IMR-90 (cell line): ENCODE measurements at regions not wholly inside any gene's neighbourhood (a gene's known extent, or its start where the extent isn't known, plus 50 kb on each side); places are given as distances from the start of the nearest gene placed in this dataset.

Source experiments
- ATAC-seq: fragments of 200-7000 bp; cut with Tn5 transposase; 2 replicates; pipeline ENCODE4 v1.9.1; 2020; ENCODE audit warnings: low read depth, mild to moderate bottlenecking, moderate library complexity
- BruUV-seq: library from RNA; stranded (reverse); fragments of 400-500 nt; replicated peaks from 2 replicates; lab custom pipeline; 2021; lab: Mats Ljungman, UMichigan
- CTCF ChIA-PET: fragments of 300-600 bp; formaldehyde crosslinking; extraction: SDS; loops from one replicate; lab custom pipeline; 2021; ENCODE audit warnings: antibody characterized with exemption; lab: Yijun Ruan, JAX
- POLR2A ChIA-PET: fragments of 300-600 bp; sonication (Branson Sonifier 250); formaldehyde crosslinking; loops from one replicate; lab custom pipeline; 2022; ENCODE audit warnings: antibody characterized with exemption; ENCODE audit not compliant: unreplicated experiment; lab: Charles Lee
- DNase-seq: peaks from one replicate; pipeline ENCODE4 v3.0.0; 2013
- H2AFZ ChIP-seq: replicated peaks from 2 replicates; pipeline ENCODE3; 2013; ENCODE audit warnings: low read length, mild to moderate bottlenecking; ENCODE audit not compliant: poor library complexity
- H2AK5ac ChIP-seq: 2 replicates; pipeline ENCODE4 v1.6.1; 2013; ENCODE audit warnings: low read depth, low read length, inconsistent platforms
- H2AK9ac ChIP-seq: replicated peaks from 2 replicates; pipeline ENCODE3; 2013; ENCODE audit warnings: mild to moderate bottlenecking, low read depth, low read length, moderate library complexity; ENCODE audit not compliant: poor library complexity
- H2BK120ac ChIP-seq: 2 replicates; pipeline ENCODE4 v1.6.1; 2013; ENCODE audit warnings: low read depth, low read length, inconsistent platforms
- H2BK15ac ChIP-seq: 3 replicates; pipeline ENCODE4 v1.6.1; 2013; ENCODE audit warnings: low read depth, low read length, inconsistent platforms
- H2BK20ac ChIP-seq: 2 replicates; pipeline ENCODE4 v1.6.1; 2013; ENCODE audit warnings: low read depth, mild to moderate bottlenecking, inconsistent platforms, low read length, moderate library complexity
- H2BK5ac ChIP-seq: 2 replicates; pipeline ENCODE4 v1.6.1; 2013; ENCODE audit warnings: mild to moderate bottlenecking, low read depth, low read length, inconsistent platforms; ENCODE audit not compliant: poor library complexity, severe bottlenecking
- H3K14ac ChIP-seq: replicated peaks from 2 replicates; pipeline ENCODE4 v1.6.1; 2013; ENCODE audit warnings: low read depth, low read length, inconsistent platforms
- H3K18ac ChIP-seq: 2 replicates; pipeline ENCODE4 v1.6.1; 2013; ENCODE audit warnings: low read depth, low read length, control low read depth
- H3K23ac ChIP-seq: 2 replicates; pipeline ENCODE4 v1.6.1; 2013; ENCODE audit warnings: low read depth, low read length, inconsistent platforms
- H3K27ac ChIP-seq: 2 replicates; pipeline ENCODE4 v1.5.1; 2013; ENCODE audit warnings: mild to moderate bottlenecking, control low read depth, low read length; ENCODE audit not compliant: insufficient read depth
- H3K27me3 ChIP-seq: 2 replicates; pipeline ENCODE4 v1.6.1; 2013; ENCODE audit warnings: low read length; ENCODE audit not compliant: control insufficient read depth, insufficient read depth
- H3K36me3 ChIP-seq: 2 replicates; pipeline ENCODE4 v1.6.1; 2013; ENCODE audit warnings: low read length, mixed read lengths; ENCODE audit not compliant: control insufficient read depth, insufficient read depth
- H3K4ac ChIP-seq: 2 replicates; pipeline ENCODE4 v1.6.1; 2013; ENCODE audit warnings: low read depth, low read length, inconsistent platforms
- H3K4me1 ChIP-seq: 2 replicates; pipeline ENCODE4 v1.6.1; 2013; ENCODE audit warnings: low read length, mixed read lengths; ENCODE audit not compliant: control insufficient read depth, insufficient read depth
- H3K4me2 ChIP-seq: 2 replicates; pipeline ENCODE4 v1.6.1; 2013; ENCODE audit warnings: low read depth, mild to moderate bottlenecking, control low read depth, low read length, moderate library complexity
- H3K4me3 ChIP-seq: 2 replicates; pipeline ENCODE4 v1.5.1; 2013; ENCODE audit warnings: low read depth, mild to moderate bottlenecking, control low read depth, low read length, moderate library complexity; ENCODE audit not compliant: insufficient read depth
- H3K56ac ChIP-seq: 2 replicates; pipeline ENCODE4 v1.6.1; 2013; ENCODE audit warnings: low read length, inconsistent platforms; ENCODE audit not compliant: insufficient read depth; ENCODE audit errors: extremely low read depth
- H3K79me1 ChIP-seq, 2 experiments: 2 replicates each; pipeline ENCODE4 v1.6.1; 2013; ENCODE audit warnings: low read length in 2 of 2, inconsistent platforms in 1 of 2, low read depth in 1 of 2
- H3K9ac ChIP-seq: 2 replicates; pipeline ENCODE4 v1.6.1; 2013; ENCODE audit warnings: low read depth, low read length, control low read depth
- H3K9me1 ChIP-seq: 2 replicates; pipeline ENCODE4 v1.6.1; 2013; ENCODE audit warnings: low read length, inconsistent platforms; ENCODE audit not compliant: insufficient read depth
- H3K9me3 ChIP-seq: 2 replicates; pipeline ENCODE4 v1.6.1; 2013; ENCODE audit warnings: low read length; ENCODE audit not compliant: control insufficient read depth, insufficient read depth
- H4K20me1 ChIP-seq: 2 replicates; pipeline ENCODE4 v1.6.1; 2013; ENCODE audit warnings: low read length, inconsistent platforms; ENCODE audit not compliant: insufficient read depth
- H4K5ac ChIP-seq: 2 replicates; pipeline ENCODE4 v1.6.1; 2013; ENCODE audit warnings: mild to moderate bottlenecking, low read depth, low read length, control low read depth
- H4K8ac ChIP-seq, 2 experiments: 2 replicates each; pipeline ENCODE4 v1.6.1; 2013; ENCODE audit warnings: low read depth in 2 of 2, low read length in 2 of 2, control low read depth in 1 of 2, inconsistent platforms in 1 of 2
- H4K91ac ChIP-seq: 2 replicates; pipeline ENCODE4 v1.6.1; 2013; ENCODE audit warnings: low read depth, low read length, inconsistent platforms; ENCODE audit not compliant: insufficient read depth
- BHLHE40 ChIP-seq: fragments of 150-350 bp; IDR thresholded peaks from 2 replicates; pipeline ENCODE4 v1.6.1; 2016; ENCODE audit warnings: mild to moderate bottlenecking, low read depth, low read length
- CEBPB ChIP-seq: IDR thresholded peaks from 2 replicates; pipeline ENCODE4 v1.6.1; 2012; ENCODE audit warnings: low read depth, low read length, improper control_type of control experiment
- CHD1 ChIP-seq: IDR thresholded peaks from 2 replicates; pipeline ENCODE4 v1.6.1; 2012; ENCODE audit warnings: low read depth, low read length, improper control_type of control experiment
- FOS ChIP-seq: fragments of 150-350 bp; IDR thresholded peaks from 2 replicates; pipeline ENCODE4 v1.6.1; 2016; ENCODE audit warnings: low read depth, low read length
- MAFK ChIP-seq: IDR thresholded peaks from 2 replicates; pipeline ENCODE4 v1.6.1; 2012; ENCODE audit warnings: low read depth, low read length, improper control_type of control experiment
- MAZ ChIP-seq: IDR thresholded peaks from 2 replicates; pipeline ENCODE4 v1.6.1; 2012; ENCODE audit warnings: low read depth, mild to moderate bottlenecking, low read length, improper control_type of control experiment, moderate library complexity, borderline replicate concordance
- MXI1 ChIP-seq: IDR thresholded peaks from 2 replicates; pipeline ENCODE4 v1.6.1; 2012; ENCODE audit warnings: low read depth, mild to moderate bottlenecking, low read length, moderate library complexity, borderline replicate concordance
- NFE2L2 ChIP-seq: fragments of 150-350 bp; IDR thresholded peaks from 2 replicates; pipeline ENCODE4 v1.6.1; 2016; ENCODE audit warnings: low read depth, mild to moderate bottlenecking, low read length
- POLR2A ChIP-seq: IDR thresholded peaks from 2 replicates; pipeline ENCODE4 v1.6.1; 2012; ENCODE audit warnings: mild to moderate bottlenecking, low read depth, low read length
- RAD21 ChIP-seq: IDR thresholded peaks from 2 replicates; pipeline ENCODE4 v1.6.1; 2012; ENCODE audit warnings: low read length, improper control_type of control experiment
- RCOR1 ChIP-seq: IDR thresholded peaks from 2 replicates; pipeline ENCODE4 v1.6.1; 2012; ENCODE audit warnings: mild to moderate bottlenecking, low read length, improper control_type of control experiment; ENCODE audit not compliant: insufficient replicate concordance
- RFX5 ChIP-seq: IDR thresholded peaks from 2 replicates; pipeline ENCODE4 v1.8.0; 2012; ENCODE audit warnings: low read depth, mild to moderate bottlenecking, low read length, moderate library complexity
- SMC3 ChIP-seq: fragments of 150-350 bp; IDR thresholded peaks from 2 replicates; pipeline ENCODE4 v1.6.1; 2016; ENCODE audit warnings: low read depth, mild to moderate bottlenecking, antibody characterized with exemption, low read length, moderate library complexity
- WGBS, 2 experiments: methylation state at CpG; one replicate each; pipeline versions ENCODE4 v1.1.5 to v1.1.7; 2013; ENCODE audit warnings: missing lambda C conversion rate in 2 of 2; ENCODE audit not compliant: insufficient read length in 1 of 2; ENCODE audit errors: extremely low coverage in 2 of 2; 5-methylcytosine and 5-hydroxymethylcytosine counted together
- dilution Hi-C: fragments of 300-500 bp; cut with HindIII; formaldehyde crosslinking; loops from one replicate; pipeline ENCODE4 v1.14.3; 2018; ENCODE audit warnings: low sequenced_read_pairs; ENCODE audit not compliant: unreplicated experiment
- in situ Hi-C: fragments of 300-500 bp; cut with MboI; formaldehyde crosslinking; loops from 3 replicates; pipeline ENCODE4 v1.14.3; 2019; ENCODE audit warnings: low sequenced_read_pairs, inconsistent platforms, mixed read lengths
- intact Hi-C: fragments of 100-400 bp; cut with micrococcal nuclease; formaldehyde crosslinking; loops from 2 replicates; pipeline ENCODE4 v1.10.0; 2022
- TF ChIP-seq, protein P1 (sequence below): fragments of 150-350 bp; IDR thresholded peaks from 2 replicates; pipeline ENCODE4 v1.6.1; 2016; ENCODE audit warnings: low read depth, mild to moderate bottlenecking, low read length, moderate library complexity, borderline replicate concordance
- TF ChIP-seq, protein P2 (sequence below): conservative IDR thresholded peaks from 2 replicates; pipeline ENCODE4 v1.5.1; 2012; ENCODE audit warnings: mild to moderate bottlenecking, low read depth, low read length, improper control_type of control experiment
- TF ChIP-seq, protein P3 (sequence below): fragments of 150-350 bp; IDR thresholded peaks from 2 replicates; pipeline ENCODE4 v1.6.1; 2017; ENCODE audit warnings: mild to moderate bottlenecking, antibody characterized with exemption, low read length, low read depth

DNA sequence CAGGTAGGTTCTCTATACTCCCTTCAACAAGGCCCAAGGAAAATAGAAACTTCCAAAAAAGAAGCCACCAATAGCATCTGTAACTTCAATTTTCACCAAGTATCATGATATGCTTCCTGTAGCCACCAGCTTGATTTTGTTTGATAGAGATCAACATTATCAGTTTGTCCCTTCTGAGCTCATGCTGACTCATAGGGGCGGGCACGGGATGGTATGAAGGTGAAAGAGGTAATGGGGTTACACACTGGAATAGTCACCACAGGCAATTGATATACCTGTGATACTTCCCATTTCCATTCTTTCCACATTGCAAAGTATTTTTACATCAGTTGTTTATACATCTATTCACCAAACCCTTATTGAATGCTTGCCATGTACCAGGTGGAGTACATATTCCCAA, 134.1 kb downstream of the KCNA5 start:
- no peak overlapping the region for H2BK15ac ChIP-seq
- BruUV-seq = no TSS peak
- ATAC-seq (no peak), DNase-seq (no peak)
- H2AFZ ChIP-seq = no peak overlapping the region
- H3K23ac ChIP-seq = no peak overlapping the region
- H3K36me3 ChIP-seq = no peaks in the 10 kb centered on the region
- ChIA-PET CTCF (no interaction called here), POLR2A (no interaction called here)
- H3K4me1 ChIP-seq = peaks cover 9% of the 10 kb centered on the region
- WGBS, 2 experiments = no CpG with 5 or more reads among the region's 2 CpGs
- no peak overlapping the region for H3K56ac ChIP-seq
- no peaks in the 10 kb centered on the region for H4K20me1 ChIP-seq
- no peak overlapping the region for H4K5ac ChIP-seq
- H3K79me1 ChIP-seq = no peaks in the 10 kb centered on the region; a peak in 1 of 4 replicates
- intact Hi-C loops = no loop called here
- H3K14ac ChIP-seq = no peak overlapping the region
- H4K8ac ChIP-seq = no peak overlapping the region
- no peak overlapping the region for H3K27ac ChIP-seq
- no peak overlapping the region for H3K4ac ChIP-seq
- in situ Hi-C loops = no loop called here
- H2BK20ac ChIP-seq = no peak overlapping the region
- H3K4me3 ChIP-seq = no peak overlapping the region
- H2AK9ac ChIP-seq = no peak overlapping the region
- H3K27me3 ChIP-seq = no peaks in the 10 kb centered on the region
- no peak overlapping the region for H3K18ac ChIP-seq
- 0 out of 2 replicates have a peak, but pooled peaks cover 5% of the 10 kb centered on the region for H3K9me1 ChIP-seq
- no peak overlapping the region for H3K4me2 ChIP-seq
- no peak overlapping the region for H4K91ac ChIP-seq
- H2BK5ac ChIP-seq = no peak overlapping the region
- no peak overlapping the region for H2BK120ac ChIP-seq
- no peaks in the 10 kb centered on the region for H3K9me3 ChIP-seq
- H3K9ac ChIP-seq = no peak overlapping the region
- TF ChIP-seq MXI1 (no peak), MAZ (no peak), MAFK (no peak), RFX5 (no peak), BHLHE40 (no peak), NFE2L2 (no peak), POLR2A (no peak), RAD21 (no peak), RCOR1 (no peak), CHD1 (no peak), FOS (no peak), CEBPB (no peak), SMC3 (no peak)
- TF ChIP-seq, protein P1, sequence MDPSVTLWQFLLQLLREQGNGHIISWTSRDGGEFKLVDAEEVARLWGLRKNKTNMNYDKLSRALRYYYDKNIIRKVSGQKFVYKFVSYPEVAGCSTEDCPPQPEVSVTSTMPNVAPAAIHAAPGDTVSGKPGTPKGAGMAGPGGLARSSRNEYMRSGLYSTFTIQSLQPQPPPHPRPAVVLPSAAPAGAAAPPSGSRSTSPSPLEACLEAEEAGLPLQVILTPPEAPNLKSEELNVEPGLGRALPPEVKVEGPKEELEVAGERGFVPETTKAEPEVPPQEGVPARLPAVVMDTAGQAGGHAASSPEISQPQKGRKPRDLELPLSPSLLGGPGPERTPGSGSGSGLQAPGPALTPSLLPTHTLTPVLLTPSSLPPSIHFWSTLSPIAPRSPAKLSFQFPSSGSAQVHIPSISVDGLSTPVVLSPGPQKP = no peak
- TF ChIP-seq, protein P2, sequence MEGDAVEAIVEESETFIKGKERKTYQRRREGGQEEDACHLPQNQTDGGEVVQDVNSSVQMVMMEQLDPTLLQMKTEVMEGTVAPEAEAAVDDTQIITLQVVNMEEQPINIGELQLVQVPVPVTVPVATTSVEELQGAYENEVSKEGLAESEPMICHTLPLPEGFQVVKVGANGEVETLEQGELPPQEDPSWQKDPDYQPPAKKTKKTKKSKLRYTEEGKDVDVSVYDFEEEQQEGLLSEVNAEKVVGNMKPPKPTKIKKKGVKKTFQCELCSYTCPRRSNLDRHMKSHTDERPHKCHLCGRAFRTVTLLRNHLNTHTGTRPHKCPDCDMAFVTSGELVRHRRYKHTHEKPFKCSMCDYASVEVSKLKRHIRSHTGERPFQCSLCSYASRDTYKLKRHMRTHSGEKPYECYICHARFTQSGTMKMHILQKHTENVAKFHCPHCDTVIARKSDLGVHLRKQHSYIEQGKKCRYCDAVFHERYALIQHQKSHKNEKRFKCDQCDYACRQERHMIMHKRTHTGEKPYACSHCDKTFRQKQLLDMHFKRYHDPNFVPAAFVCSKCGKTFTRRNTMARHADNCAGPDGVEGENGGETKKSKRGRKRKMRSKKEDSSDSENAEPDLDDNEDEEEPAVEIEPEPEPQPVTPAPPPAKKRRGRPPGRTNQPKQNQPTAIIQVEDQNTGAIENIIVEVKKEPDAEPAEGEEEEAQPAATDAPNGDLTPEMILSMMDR = no peak
- TF ChIP-seq, protein P3, sequence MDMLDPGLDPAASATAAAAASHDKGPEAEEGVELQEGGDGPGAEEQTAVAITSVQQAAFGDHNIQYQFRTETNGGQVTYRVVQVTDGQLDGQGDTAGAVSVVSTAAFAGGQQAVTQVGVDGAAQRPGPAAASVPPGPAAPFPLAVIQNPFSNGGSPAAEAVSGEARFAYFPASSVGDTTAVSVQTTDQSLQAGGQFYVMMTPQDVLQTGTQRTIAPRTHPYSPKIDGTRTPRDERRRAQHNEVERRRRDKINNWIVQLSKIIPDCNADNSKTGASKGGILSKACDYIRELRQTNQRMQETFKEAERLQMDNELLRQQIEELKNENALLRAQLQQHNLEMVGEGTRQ = no peak
- no peak overlapping the region for H2AK5ac ChIP-seq
- dilution Hi-C loops = no loop called here
